ENCODE measurements at regions not wholly inside any gene's neighbourhood (a gene's known extent, or its start where the extent isn't known, plus 50 kb on each side); places are given as distances from the start of the nearest gene placed in this dataset.

- Histone ChIP-seq H3K4me3 (ENCODE audit: low read length in 2 of 2) (no peak overlapping the region), H3K9ac (ENCODE audit: low read length in 2 of 2) (no peak overlapping the region), H3K9me3 (ENCODE audit: control insufficient read depth in 2 of 2, low read length in 2 of 2) (peaks cover 0 to 5% of the 10 kb centered on the region in 2 donors), H3K36me3 (ENCODE audit: control insufficient read depth in 2 of 2, insufficient read depth in 2 of 2, low read length in 2 of 2) (no peaks in the 10 kb centered on the region), H3K27me3 (ENCODE audit: control insufficient read depth in 1 of 2, insufficient read depth in 2 of 2, low read length in 2 of 2) (peaks cover 22 to 24% of the 10 kb centered on the region in 2 donors), H3K27ac (ENCODE audit: low read length) (no peak overlapping the region), H3K4me1 (ENCODE audit: control insufficient read depth, insufficient read depth, low read length) (no peaks in the 10 kb centered on the region)
These were observed 178.3 kb downstream of the BRD1 start for GRCh38 chr22:49649166-49650068.

- H3K4me3 ChIP-seq (ENCODE audit: low read length in 2 of 2): no peak overlapping the region
- no peak overlapping the region for H3K27ac ChIP-seq (ENCODE audit: low read length)
- H3K36me3 ChIP-seq (ENCODE audit: control insufficient read depth in 2 of 2, insufficient read depth in 2 of 2, low read length in 2 of 2): no peaks in the 10 kb centered on the region
- no peaks in the 10 kb centered on the region for H3K4me1 ChIP-seq (ENCODE audit: control insufficient read depth, insufficient read depth, low read length)
- peaks cover 22 to 24% of the 10 kb centered on the region in 2 donors for H3K27me3 ChIP-seq (ENCODE audit: control insufficient read depth in 1 of 2, insufficient read depth in 2 of 2, low read length in 2 of 2)
- H3K9me3 ChIP-seq (ENCODE audit: control insufficient read depth in 2 of 2, low read length in 2 of 2): peaks cover 0 to 5% of the 10 kb centered on the region in 2 donors
- no peak overlapping the region for H3K9ac ChIP-seq (ENCODE audit: low read length in 2 of 2)
These were observed 179.6 kb downstream of the BRD1 start for GRCh38 chr22:49648053-49648452.

GRCh38 chr22:49647627-49648026, 180.0 kb downstream of the BRD1 start:
- H3K27ac ChIP-seq (ENCODE audit: low read length): no peak overlapping the region
- peaks cover 0 to 5% of the 10 kb centered on the region in 2 donors for H3K9me3 ChIP-seq (ENCODE audit: control insufficient read depth in 2 of 2, low read length in 2 of 2)
- peaks cover 22 to 24% of the 10 kb centered on the region in 2 donors for H3K27me3 ChIP-seq (ENCODE audit: control insufficient read depth in 1 of 2, insufficient read depth in 2 of 2, low read length in 2 of 2)
- H3K9ac ChIP-seq (ENCODE audit: low read length in 2 of 2): no peak overlapping the region
- H3K36me3 ChIP-seq (ENCODE audit: control insufficient read depth in 2 of 2, insufficient read depth in 2 of 2, low read length in 2 of 2): no peaks in the 10 kb centered on the region
- H3K4me3 ChIP-seq (ENCODE audit: low read length in 2 of 2): no peak overlapping the region
- H3K4me1 ChIP-seq (ENCODE audit: control insufficient read depth, insufficient read depth, low read length): no peaks in the 10 kb centered on the region

- H3K36me3 ChIP-seq (ENCODE audit: control insufficient read depth in 2 of 2, insufficient read depth in 2 of 2, low read length in 2 of 2): no peaks in the 10 kb centered on the region
- H3K27ac ChIP-seq (ENCODE audit: low read length): no peak overlapping the region
- no peak overlapping the region for H3K9ac ChIP-seq (ENCODE audit: low read length in 2 of 2)
- no peaks in the 10 kb centered on the region for H3K4me1 ChIP-seq (ENCODE audit: control insufficient read depth, insufficient read depth, low read length)
- H3K4me3 ChIP-seq (ENCODE audit: low read length in 2 of 2): no peak overlapping the region
- H3K27me3 ChIP-seq (ENCODE audit: control insufficient read depth in 1 of 2, insufficient read depth in 2 of 2, low read length in 2 of 2): peaks cover 18 to 24% of the 10 kb centered on the region in 2 donors
- peaks cover 0 to 3% of the 10 kb centered on the region in 2 donors for H3K9me3 ChIP-seq (ENCODE audit: control insufficient read depth in 2 of 2, low read length in 2 of 2)
These were observed 180.8 kb downstream of the BRD1 start for GRCh38 chr22:49646876-49647275.

GRCh38 chr22:49645791-49646550, 181.7 kb downstream of the BRD1 start:
- no peak overlapping the region for H3K9ac ChIP-seq (ENCODE audit: low read length in 2 of 2)

GRCh38 chr22:49645257-49645656, 182.4 kb downstream of the BRD1 start:
- Histone ChIP-seq H3K27ac (ENCODE audit: low read length) (no peak overlapping the region), H3K9ac (ENCODE audit: low read length in 2 of 2) (no peak overlapping the region), H3K9me3 (ENCODE audit: control insufficient read depth in 2 of 2, low read length in 2 of 2) (no peaks in the 10 kb centered on the region), H3K4me3 (ENCODE audit: low read length in 2 of 2) (no peak overlapping the region), H3K36me3 (ENCODE audit: control insufficient read depth in 2 of 2, insufficient read depth in 2 of 2, low read length in 2 of 2) (no peaks in the 10 kb centered on the region), H3K27me3 (ENCODE audit: control insufficient read depth in 1 of 2, insufficient read depth in 2 of 2, low read length in 2 of 2) (peaks cover 13 to 17% of the 10 kb centered on the region in 2 donors), H3K4me1 (ENCODE audit: control insufficient read depth, insufficient read depth, low read length) (peaks cover 3% of the 10 kb centered on the region)

More at GRCh38 chr22:49645791-49646550, 181.7 kb downstream of the BRD1 start:
- H3K27ac ChIP-seq (ENCODE audit: low read length): no peak overlapping the region
- H3K4me1 ChIP-seq (ENCODE audit: control insufficient read depth, insufficient read depth, low read length): no peaks in the 10 kb centered on the region
- H3K36me3 ChIP-seq (ENCODE audit: control insufficient read depth in 2 of 2, insufficient read depth in 2 of 2, low read length in 2 of 2): no peaks in the 10 kb centered on the region
- peaks cover 18 to 20% of the 10 kb centered on the region in 2 donors for H3K27me3 ChIP-seq (ENCODE audit: control insufficient read depth in 1 of 2, insufficient read depth in 2 of 2, low read length in 2 of 2)
- no peak overlapping the region for H3K4me3 ChIP-seq (ENCODE audit: low read length in 2 of 2)
- H3K9me3 ChIP-seq (ENCODE audit: control insufficient read depth in 2 of 2, low read length in 2 of 2): no peaks in the 10 kb centered on the region

GRCh38 chr22:49643998-49644397, 183.7 kb downstream of the BRD1 start:
- Histone ChIP-seq H3K36me3 (ENCODE audit: control insufficient read depth in 2 of 2, insufficient read depth in 2 of 2, low read length in 2 of 2) (no peaks in the 10 kb centered on the region), H3K4me1 (ENCODE audit: control insufficient read depth, insufficient read depth, low read length) (peaks cover 3% of the 10 kb centered on the region), H3K9me3 (ENCODE audit: control insufficient read depth in 2 of 2, low read length in 2 of 2) (no peaks in the 10 kb centered on the region), H3K9ac (ENCODE audit: low read length in 2 of 2) (no peak overlapping the region), H3K4me3 (ENCODE audit: low read length in 2 of 2) (no peak overlapping the region), H3K27me3 (ENCODE audit: control insufficient read depth in 1 of 2, insufficient read depth in 2 of 2, low read length in 2 of 2) (peaks cover 7 to 10% of the 10 kb centered on the region in 2 donors), H3K27ac (ENCODE audit: low read length) (no peak overlapping the region)

GRCh38 chr22:49643466-49643865, 184.2 kb downstream of the BRD1 start:
- Histone ChIP-seq H3K27me3 (ENCODE audit: control insufficient read depth in 1 of 2, insufficient read depth in 2 of 2, low read length in 2 of 2) (peaks cover 7 to 10% of the 10 kb centered on the region in 2 donors), H3K4me1 (ENCODE audit: control insufficient read depth, insufficient read depth, low read length) (peaks cover 3% of the 10 kb centered on the region), H3K36me3 (ENCODE audit: control insufficient read depth in 2 of 2, insufficient read depth in 2 of 2, low read length in 2 of 2) (no peaks in the 10 kb centered on the region), H3K4me3 (ENCODE audit: low read length in 2 of 2) (no peak overlapping the region), H3K9ac (ENCODE audit: low read length in 2 of 2) (no peak overlapping the region), H3K9me3 (ENCODE audit: control insufficient read depth in 2 of 2, low read length in 2 of 2) (no peaks in the 10 kb centered on the region), H3K27ac (ENCODE audit: low read length) (no peak overlapping the region)

GRCh38 chr22:49642741-49643140, 184.9 kb downstream of the BRD1 start:
- Histone ChIP-seq H3K4me1 (ENCODE audit: control insufficient read depth, insufficient read depth, low read length) (peaks cover 3% of the 10 kb centered on the region), H3K4me3 (ENCODE audit: low read length in 2 of 2) (no peak overlapping the region), H3K27ac (ENCODE audit: low read length) (no peak overlapping the region), H3K9ac (ENCODE audit: low read length in 2 of 2) (no peak overlapping the region), H3K9me3 (ENCODE audit: control insufficient read depth in 2 of 2, low read length in 2 of 2) (no peaks in the 10 kb centered on the region), H3K27me3 (ENCODE audit: control insufficient read depth in 1 of 2, insufficient read depth in 2 of 2, low read length in 2 of 2) (peaks cover 2 to 5% of the 10 kb centered on the region in 2 donors), H3K36me3 (ENCODE audit: control insufficient read depth in 2 of 2, insufficient read depth in 2 of 2, low read length in 2 of 2) (no peaks in the 10 kb centered on the region)

GRCh38 chr22:49642331-49642730, 185.3 kb downstream of the BRD1 start:
- H3K36me3 ChIP-seq (ENCODE audit: control insufficient read depth in 2 of 2, insufficient read depth in 2 of 2, low read length in 2 of 2): no peaks in the 10 kb centered on the region

More at GRCh38 chr22:49642331-49642730, 185.3 kb downstream of the BRD1 start:
- Histone ChIP-seq H3K4me1 (ENCODE audit: control insufficient read depth, insufficient read depth, low read length) (peaks cover 3% of the 10 kb centered on the region), H3K27me3 (ENCODE audit: control insufficient read depth in 1 of 2, insufficient read depth in 2 of 2, low read length in 2 of 2) (peaks cover 2% of the 10 kb centered on the region in 2 donors), H3K27ac (ENCODE audit: low read length) (no peak overlapping the region), H3K9me3 (ENCODE audit: control insufficient read depth in 2 of 2, low read length in 2 of 2) (no peaks in the 10 kb centered on the region), H3K4me3 (ENCODE audit: low read length in 2 of 2) (no peak overlapping the region), H3K9ac (ENCODE audit: low read length in 2 of 2) (no peak overlapping the region)

Measured in stomach smooth muscle (tissue), 2 donors.